Renal cortical epithelial cell (primary cell): ENCODE measurements at regions not wholly inside any gene's neighbourhood (a gene's known extent, or its start where the extent isn't known, plus 50 kb on each side); places are given as distances from the start of the nearest gene placed in this dataset.

Source experiments
- DNase-seq: peaks from one replicate; pipeline ENCODE4 v3.0.0-alpha.2; 2011; ENCODE audit warnings: low read depth

GRCh38 chr17:77719806-77720205 is 238.7 kb upstream of the TNRC6C start:
- DNase-seq = no peak

DNA sequence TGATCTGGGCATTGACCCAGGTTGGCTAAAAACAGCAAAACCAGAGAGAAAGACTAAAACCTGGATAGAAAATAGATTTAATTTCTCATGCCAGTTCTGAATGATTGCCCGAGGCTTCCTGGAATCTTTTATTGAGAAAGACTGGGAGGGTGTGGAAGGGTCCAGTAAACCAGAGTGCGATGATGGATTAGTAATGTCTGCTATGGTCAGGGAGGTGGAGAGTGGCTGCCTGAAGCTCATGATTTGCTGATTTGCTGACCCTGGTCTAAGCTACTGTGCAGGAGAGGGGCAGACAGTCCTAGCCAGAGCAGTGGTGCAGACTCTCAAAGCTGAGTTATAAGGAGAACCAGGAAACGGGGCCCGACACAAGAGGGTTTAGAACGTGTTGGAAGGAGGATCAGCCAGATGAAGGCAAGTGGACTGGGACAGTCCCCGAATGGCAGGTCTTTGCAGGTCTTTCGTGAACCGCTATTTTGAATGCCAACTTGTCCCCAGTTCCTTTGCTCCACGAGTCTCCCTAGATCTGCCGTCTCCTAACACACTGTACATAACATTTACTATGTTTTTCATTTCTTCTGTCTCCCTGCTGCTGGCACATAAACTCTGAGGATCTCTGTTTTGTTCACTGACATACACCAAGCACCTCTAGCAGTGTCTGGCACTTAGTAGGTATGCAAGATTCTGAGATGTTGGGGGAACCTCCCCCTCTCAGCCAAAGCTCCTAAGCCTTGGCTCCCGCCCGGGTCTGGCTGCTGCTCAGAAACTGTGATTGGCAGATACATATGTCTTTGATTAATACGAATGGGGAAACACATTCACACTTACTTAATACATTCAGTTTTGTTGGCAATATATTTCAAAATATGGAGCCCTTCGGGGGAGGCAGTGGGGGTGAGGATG is 237.3 kb upstream of the TNRC6C start:
- DNase-seq = no peak

DNA sequence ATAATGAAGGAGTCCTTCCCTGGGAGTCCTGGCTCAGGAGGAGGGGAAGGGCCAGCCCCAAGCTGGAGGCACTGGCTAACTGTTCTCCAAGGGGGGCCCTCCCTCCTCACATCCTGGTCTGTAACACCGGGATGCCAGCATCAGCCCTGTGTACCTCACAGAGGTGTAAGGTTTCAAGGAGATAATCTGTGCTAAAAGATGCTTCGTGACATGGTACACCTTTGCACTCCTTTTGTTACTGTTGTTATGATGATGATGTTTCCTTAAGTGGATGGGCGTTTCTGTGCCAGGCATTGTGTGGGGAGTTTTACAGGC is 236.7 kb upstream of the TNRC6C start:
- DNase-seq = no peak

GRCh38 chr17:77722366-77722765 is 236.1 kb upstream of the TNRC6C start:
- no peak for DNase-seq

DNA sequence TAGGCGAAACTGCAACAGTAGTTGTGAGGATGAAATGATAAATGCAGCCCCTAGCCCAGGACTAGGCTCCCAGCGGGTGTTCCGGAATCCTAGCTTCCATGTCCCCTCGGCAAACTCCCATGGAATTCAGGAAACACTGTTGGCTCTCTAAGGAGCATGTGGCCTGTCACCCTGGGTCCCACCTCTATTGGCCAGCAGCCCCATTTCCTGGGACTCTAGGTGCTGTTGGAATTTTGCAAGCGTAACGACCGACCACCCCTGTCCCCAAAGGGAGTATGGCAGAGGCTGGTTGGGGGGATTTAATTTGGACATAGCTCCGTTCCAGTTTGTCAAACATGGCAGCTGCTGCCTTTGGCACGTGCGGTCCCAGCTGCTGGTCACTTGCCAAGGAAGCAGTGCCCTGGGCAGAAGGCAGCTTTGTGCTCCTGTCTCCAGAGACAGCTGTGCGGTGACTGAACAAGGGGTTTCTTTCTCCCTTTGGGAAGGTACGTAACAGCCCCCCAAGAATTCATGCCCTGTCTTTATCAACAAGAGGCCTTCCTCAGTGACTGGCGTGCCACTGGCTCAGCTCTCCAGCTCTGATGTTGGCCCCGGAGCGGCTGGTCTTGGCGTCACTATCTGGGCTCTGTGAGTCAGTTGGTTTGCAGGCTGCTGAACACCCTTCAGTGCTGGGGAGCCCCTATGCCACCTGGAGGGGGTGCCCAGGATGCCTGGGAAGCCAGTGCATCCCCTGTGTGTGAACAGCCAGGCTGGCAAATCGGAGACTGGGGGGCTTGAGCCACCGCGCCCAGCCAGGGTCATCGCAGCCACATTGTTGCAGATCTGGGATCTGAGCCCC is 235.2 kb upstream of the TNRC6C start:
- no peak for DNase-seq

DNA sequence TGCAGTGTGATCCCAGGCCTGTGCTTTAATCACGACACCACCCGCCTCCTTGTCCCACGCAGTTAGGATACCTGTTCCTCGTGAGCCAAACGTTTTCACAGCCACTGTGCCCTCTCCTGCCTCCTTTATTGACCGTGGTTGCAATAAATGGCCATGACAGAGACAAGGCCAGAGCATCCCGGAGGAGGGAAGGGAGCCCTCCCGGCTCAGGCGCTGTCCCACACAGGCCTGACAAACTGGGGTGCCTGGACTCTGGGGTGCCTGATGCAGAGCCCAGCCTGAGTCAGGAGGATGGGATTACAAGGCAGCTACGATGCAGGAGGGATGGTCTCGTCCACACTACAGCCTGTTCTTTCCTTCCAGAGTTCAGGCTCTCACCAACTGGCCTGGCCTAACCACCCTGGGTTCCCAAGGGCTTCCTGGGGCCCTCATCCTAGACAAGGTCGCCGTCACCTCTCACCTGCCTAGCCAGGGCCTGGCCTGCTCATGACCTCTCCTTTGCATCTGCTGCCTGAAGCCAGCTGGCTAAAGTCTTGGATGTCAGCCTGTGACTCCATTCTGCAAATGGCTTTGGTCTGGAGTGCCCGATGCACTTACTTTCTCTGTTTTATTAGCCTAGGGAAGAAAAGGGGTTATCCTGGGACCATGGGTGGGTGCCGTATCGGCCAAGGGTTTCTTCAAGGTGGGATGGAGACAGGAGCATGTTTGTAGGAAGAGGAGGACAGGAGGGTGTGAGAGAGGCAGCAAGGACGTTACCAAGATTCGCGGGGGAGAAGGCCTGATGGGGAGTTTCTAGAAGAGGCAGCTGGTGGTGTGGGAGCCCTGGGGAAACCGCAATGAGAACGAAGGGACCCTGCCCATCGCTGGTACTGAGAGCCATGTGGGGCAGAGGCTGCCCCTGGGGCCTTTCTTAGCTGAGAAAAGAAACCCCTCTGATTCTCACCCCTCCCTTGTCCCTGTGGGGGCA is 234.3 kb upstream of the TNRC6C start:
- DNase-seq = no peak

DNA sequence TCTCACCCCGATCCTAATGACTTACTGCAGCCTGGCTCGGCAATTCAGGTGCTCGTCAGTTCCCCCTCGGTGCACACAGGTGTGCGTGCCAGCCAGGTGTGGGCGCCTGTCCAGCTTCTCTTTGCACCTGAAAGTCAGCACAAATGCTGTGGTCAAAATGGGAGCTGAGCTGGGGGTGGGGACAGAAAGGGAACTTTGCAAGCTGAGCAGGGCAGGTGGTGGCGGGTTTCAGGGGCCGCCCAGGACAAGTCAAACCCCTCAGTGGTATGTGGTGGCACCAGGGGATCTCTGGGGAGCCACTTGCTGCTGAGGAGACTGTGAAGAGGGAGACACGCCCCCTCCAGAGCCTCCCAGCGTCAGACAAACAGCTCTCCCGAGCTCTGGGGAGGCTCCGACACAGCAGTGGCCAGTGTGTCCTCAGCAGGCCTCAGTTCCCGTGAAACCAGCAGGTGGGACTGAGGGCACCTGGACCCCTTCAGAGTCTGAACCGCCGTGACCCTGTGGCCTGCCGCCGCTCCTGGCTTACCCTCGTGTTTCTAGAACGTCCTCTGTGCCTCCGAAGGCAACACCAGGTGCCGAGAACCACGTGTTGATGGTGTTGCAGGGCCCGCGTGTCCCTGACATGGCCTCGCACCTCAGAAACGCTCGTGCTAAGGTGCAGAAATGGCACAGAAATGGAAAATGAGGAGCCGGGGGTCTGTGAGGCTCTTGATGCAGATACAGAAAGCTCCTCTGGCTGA is 233.5 kb upstream of the TNRC6C start:
- DNase-seq = no peak

DNA sequence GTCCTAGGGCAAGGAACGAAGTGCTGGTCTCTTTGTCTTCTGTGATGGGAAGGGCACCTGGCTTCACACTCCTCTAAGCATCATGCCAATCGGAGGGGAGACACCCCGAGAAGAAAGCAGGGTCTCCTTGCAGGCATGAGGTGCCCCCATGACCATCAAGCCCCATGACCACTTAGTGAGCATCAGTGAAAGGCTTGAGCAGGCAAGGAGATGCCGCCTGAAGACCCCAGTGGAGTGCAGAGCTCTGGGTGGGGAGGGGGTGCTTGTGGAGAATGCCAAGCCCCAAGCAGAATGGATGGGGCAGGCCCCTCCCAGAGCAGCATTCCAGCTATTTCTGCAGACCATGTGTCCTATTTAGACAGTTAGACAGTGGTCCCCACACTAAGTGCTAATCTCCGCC is 232.7 kb upstream of the TNRC6C start:
- no peak for DNase-seq

DNA sequence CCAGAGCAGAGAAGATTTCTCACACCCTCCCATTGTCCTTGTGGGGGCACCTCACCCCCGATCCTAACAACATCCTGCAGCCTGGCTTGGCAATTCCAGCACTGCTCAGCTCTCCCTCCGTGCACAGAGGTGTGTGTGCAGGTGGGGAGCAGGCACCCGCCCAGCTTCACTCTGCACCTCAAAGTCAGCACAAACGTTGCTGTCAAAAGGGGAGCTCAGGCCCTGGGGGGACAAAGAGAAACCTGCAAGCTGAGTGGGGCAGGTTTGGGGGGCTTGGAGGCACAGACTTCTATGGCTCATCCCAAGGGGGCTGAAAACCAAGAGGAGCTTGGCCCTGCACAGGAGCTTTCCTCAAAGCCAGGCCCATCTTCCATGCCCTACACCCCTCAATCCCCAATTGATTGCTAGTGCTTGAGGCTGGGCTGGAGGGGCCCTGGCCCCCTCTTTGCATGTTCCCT is 231.9 kb upstream of the TNRC6C start:
- no peak for DNase-seq

DNA sequence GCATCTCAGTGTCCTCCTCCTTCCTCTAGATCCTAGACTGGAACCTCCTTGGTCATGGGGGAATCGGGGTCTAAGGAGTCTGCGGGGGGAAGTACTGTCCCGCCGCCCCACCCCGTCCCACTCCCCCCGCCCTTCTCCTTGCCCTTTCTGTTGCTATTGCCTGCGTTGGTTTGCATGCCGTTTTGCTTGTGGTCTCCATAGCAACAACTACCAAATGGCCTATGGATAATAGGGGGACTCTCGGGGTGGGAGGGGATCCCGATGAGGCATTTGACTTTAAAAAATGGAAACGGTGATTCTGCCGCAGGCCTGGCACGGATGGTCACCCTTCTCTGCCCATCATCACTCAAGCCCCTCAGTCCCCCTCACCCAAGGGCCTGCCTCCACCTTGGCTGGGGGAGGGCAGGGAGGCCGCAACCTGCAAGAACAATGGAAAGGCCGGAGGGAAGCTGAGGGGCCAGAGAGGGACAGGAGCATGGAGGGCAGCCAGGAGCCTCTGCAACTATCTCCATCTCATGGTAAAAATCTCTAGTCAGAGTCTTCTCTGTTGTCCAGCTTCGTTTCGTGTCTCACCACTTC is 231.4 kb upstream of the TNRC6C start:
- no peak for DNase-seq

- DNase-seq = no peak
These were observed 230.1 kb upstream of the TNRC6C start for GRCh38 chr17:77728474-77728795.

GRCh38 chr17:77728871-77729270 is 229.6 kb upstream of the TNRC6C start:
- no peak for DNase-seq

DNA sequence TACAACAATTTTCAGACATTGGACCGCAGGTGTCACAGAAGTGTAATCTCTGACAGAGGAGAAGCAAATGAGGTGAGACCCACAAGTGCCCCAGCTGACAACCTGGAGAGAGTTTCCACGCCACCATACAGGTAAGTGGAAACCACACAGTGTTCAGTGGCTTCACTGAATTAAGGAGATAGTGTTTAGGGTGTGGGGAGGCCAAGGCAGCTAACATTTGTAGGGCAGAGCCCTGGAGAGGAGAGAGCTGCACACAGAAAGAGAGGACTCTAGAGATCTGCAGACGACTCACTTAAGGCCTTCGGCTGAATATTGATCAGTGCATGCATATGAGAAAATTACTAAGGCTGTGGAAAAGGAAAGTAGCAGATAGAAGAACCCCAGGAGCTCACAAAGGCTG is 228.9 kb upstream of the TNRC6C start:
- no peak for DNase-seq

GRCh38 chr17:77730376-77730775 is 228.1 kb upstream of the TNRC6C start:
- DNase-seq = no peak

DNA sequence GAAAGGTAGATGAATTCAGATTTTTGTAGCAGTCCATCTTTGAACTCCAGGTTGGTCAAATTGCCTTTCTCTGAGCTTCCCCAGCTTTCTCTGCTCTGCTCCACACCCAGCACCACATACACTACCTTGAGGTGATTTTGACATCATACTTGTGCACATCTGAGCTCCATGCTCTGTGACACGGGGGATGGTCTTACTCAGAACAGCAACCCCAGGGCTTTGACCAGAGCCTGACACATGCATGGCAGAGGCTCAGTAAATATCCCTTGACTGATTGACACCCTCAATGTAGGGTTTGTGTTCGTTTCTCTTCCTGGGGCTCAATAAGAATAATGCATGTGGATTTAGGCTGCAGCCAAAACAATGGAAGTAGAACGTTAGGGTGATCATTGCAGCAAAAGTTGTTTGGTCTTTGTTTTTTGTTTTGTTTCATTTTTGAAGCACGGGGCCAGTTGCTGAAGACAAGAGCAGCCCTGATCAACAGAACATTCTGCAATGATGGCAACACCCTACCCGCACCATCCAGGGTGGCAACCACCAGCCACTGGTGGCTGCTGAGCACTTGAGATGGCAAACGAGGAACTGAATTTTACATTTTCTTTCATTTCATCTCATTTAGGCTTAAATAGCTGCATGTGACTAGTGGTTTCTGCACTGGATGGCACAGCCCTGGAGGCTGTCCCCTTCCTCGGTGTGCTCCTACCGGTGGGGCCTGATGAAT is 224.8 kb upstream of the TNRC6C start:
- DNase-seq = no peak

DNA sequence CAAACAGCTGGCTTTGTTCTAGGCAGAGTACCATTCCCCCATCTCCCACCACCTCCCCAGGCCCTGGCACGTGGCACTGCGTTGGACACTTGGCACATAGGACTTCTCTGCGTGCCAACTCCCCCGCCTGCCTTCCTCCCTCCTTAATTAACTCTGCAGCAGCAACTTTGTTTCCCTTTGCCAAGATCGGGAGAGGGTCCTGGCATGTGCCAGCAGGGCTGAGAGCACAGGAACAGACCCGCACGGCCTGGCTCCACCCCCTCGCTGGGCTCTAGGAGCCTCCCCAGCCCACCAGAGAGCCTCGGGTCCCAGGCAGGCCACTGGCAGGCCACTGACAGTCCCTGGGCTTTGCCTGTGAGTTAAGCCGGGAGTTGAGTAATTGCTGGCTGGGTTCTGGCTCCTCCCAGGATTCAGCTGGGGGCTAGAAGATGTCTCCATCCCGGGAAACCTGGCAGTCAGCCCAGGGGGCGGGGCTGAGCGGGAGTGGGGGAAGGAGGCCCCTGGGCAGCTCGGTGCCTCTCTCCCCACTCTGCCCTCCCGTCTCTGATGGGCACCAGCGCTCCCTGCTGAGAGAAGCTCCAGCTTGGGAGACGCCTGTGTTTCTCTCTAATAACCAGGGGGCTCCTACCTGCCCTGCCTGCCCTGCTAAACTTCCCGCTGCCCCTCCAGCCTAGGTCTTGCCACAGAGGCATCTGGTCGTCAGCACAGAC is 224.0 kb upstream of the TNRC6C start:
- no peak for DNase-seq

DNA sequence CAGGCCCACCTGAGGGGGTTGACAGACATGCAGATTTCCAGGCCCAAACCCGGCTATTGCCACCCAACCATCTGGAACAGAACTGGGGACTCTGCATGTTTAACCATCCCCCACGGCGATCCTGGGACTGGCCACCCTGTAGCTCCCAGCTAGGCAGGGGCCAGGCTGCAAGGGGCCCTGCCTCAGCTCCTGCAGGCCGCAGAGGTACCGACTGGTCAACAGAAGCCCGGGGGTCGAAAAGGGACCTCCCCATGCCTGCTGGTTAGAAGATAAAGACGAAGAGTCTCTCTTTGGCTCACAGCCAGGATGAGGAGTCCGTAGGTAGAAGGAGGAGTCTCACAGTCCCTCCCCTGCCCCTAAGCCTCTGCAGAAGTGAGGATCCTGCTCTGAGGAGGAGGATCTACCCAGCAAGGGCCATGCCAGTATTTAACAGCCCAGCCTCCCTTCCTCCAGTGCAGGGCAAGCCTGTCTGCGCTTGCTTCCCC is 223.4 kb upstream of the TNRC6C start:
- no peak for DNase-seq

- no peak for DNase-seq
These were observed 222.8 kb upstream of the TNRC6C start for GRCh38 chr17:77735566-77736198.

GRCh38 chr17:77736199-77736585 is 222.3 kb upstream of the TNRC6C start:
- DNase-seq = no peak
